ENCODE measurements at regions not wholly inside any gene's neighbourhood (a gene's known extent, or its start where the extent isn't known, plus 50 kb on each side); places are given as distances from the start of the nearest gene placed in this dataset.

DNA sequence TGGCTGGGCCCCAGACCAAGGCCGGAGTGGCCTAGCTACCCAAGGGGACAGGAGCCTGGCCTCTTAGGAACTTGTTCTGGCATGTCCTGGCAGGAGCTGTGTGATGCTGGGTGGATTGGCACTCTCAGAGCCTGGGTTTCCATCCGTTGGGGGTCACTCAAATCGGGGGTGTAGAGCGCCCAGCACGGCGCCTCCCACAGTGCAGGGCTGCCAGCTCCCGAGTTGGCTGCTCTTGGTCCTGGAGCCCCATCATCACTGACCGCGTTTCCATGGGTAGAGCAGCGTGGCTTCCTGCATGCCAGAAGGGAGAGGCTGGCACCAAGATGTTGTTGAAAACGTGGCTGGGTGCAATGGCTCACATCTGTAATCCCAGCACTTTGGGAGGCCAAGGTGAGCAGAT is 70.3 kb downstream of the UNCX start:
- TF ChIP-seq, protein P1, sequence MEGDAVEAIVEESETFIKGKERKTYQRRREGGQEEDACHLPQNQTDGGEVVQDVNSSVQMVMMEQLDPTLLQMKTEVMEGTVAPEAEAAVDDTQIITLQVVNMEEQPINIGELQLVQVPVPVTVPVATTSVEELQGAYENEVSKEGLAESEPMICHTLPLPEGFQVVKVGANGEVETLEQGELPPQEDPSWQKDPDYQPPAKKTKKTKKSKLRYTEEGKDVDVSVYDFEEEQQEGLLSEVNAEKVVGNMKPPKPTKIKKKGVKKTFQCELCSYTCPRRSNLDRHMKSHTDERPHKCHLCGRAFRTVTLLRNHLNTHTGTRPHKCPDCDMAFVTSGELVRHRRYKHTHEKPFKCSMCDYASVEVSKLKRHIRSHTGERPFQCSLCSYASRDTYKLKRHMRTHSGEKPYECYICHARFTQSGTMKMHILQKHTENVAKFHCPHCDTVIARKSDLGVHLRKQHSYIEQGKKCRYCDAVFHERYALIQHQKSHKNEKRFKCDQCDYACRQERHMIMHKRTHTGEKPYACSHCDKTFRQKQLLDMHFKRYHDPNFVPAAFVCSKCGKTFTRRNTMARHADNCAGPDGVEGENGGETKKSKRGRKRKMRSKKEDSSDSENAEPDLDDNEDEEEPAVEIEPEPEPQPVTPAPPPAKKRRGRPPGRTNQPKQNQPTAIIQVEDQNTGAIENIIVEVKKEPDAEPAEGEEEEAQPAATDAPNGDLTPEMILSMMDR (IDR thresholded peaks at IDR 0.05), result no peak
- TF ChIP-seq POLR2A (IDR thresholded peaks at IDR 0.05), result no peak

Measured in right lobe of liver (tissue), 4 donors.